ENCODE measurements at regions not wholly inside any gene's neighbourhood (a gene's known extent, or its start where the extent isn't known, plus 50 kb on each side); places are given as distances from the start of the nearest gene placed in this dataset.

- TF ChIP-seq CTCF (IDR thresholded peaks at IDR 0.05; ENCODE audit: control extremely low read depth, extremely low read depth, low read depth, missing control alignments) = no peak
- DNase-seq (ENCODE audit: extremely low spot score) = no peak
- ChIA-PET POLR2A (no interaction called here), CTCF (interaction anchor here (1.2 to 2.0 kb wide), 2 partner anchors 13 to 32 kb away, joined by 3 to 4 read pairs; no protein-coding TSS in a partner anchor)
Measured at GRCh38 chr3:40869013-40869412, 330.3 kb upstream of the CTNNB1 start.

GRCh38 chr3:40869939-40870338 lies 329.4 kb upstream of the CTNNB1 start:
- DNase-seq (ENCODE audit: extremely low spot score) = no peak
- no peak for TF ChIP-seq CTCF (IDR thresholded peaks at IDR 0.05; ENCODE audit: control extremely low read depth, extremely low read depth, low read depth, missing control alignments)
- ChIA-PET POLR2A (no interaction called here), CTCF (interaction anchor here (1.2 to 2.0 kb wide), 3 partner anchors 12 to 73 kb away, joined by 3 to 4 read pairs (median 3); no protein-coding TSS in a partner anchor)

- ChIA-PET POLR2A (no interaction called here), CTCF (interaction anchor here (0.7 to 1.9 kb wide), 7 partner anchors 9 to 693 kb away, joined by 3 to 4 read pairs (median 3); no protein-coding TSS in a partner anchor)
- TF ChIP-seq CTCF (IDR thresholded peaks at IDR 0.05; ENCODE audit: control extremely low read depth, extremely low read depth, low read depth, missing control alignments) = no peak
- no peak for DNase-seq (ENCODE audit: extremely low spot score)
Measured at GRCh38 chr3:40871394-40871793, 327.9 kb upstream of the CTNNB1 start.

- ChIA-PET POLR2A (no interaction called here), CTCF (interaction anchor here (0.7 to 1.9 kb wide), 5 partner anchors 13 to 288 kb away, joined by 3 to 4 read pairs (median 3); no protein-coding TSS in a partner anchor)
- DNase-seq (ENCODE audit: extremely low spot score) = no peak
- no peak for TF ChIP-seq CTCF (IDR thresholded peaks at IDR 0.05; ENCODE audit: control extremely low read depth, extremely low read depth, low read depth, missing control alignments)
Measured at GRCh38 chr3:40872258-40872920, 326.9 kb upstream of the CTNNB1 start.

GRCh38 chr3:40873476-40873875 lies 325.8 kb upstream of the CTNNB1 start:
- TF ChIP-seq CTCF (IDR thresholded peaks at IDR 0.05; ENCODE audit: control extremely low read depth, extremely low read depth, low read depth, missing control alignments) = no peak
- CTCF ChIA-PET = interaction anchor here (1.9 kb wide), 1 partner anchor 12 kb away, joined by 4 read pairs; no protein-coding TSS in a partner anchor
- DNase-seq (ENCODE audit: extremely low spot score) = no peak
- POLR2A ChIA-PET = no interaction called here

- DNase-seq (ENCODE audit: extremely low spot score) = no peak
- ChIA-PET CTCF (no interaction called here), POLR2A (no interaction called here)
- TF ChIP-seq CTCF (IDR thresholded peaks at IDR 0.05; ENCODE audit: control extremely low read depth, extremely low read depth, low read depth, missing control alignments) = no peak
Measured at GRCh38 chr3:40873934-40874699, 325.2 kb upstream of the CTNNB1 start.

Data from GM10248 (cell line).